ENCODE measurements at regions not wholly inside any gene's neighbourhood (a gene's known extent, or its start where the extent isn't known, plus 50 kb on each side); places are given as distances from the start of the nearest gene placed in this dataset.

DNA sequence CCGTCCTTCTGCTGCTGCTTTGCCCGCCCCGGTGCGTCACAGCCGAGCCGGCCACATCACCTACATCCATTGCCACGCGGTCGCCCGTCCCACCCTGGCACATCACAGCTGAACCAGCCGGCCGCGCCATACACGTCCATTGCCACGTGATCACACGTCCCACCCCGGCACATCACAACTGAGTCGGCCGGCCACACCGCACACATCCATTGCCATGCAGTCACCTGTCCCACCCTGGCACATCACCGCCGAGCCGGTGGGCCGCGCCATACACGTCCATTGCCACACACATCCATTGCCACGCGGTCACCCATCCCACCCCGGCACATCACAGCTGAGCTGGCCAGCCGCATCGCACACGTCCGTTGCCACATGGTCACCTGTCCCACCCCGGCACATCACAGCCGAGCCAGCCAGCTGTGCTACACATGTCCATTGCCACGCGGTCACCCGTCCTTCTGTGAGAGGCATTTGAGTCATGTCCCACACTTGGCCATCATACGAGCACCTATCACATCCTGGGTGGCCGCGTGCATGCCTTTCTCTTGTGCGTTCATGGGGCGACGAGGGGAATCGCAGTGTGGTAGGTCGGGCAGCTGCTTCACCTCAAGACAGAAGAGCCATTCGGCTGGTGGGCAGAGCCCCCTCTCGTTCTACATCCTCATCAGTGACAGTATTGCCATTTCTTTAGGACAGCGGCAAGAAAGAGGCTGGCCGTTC lies 58.6 kb downstream of the JAKMIP3 start (continued):
- TF ChIP-seq KLF10 (tag by site-specific recombination; IDR thresholded peaks at IDR 0.05) = no peak
- no peak for TF ChIP-seq ZNF433 (tag by site-specific recombination; IDR thresholded peaks at IDR 0.05; ENCODE audit: low read depth)
- TF ChIP-seq ZBTB48 (tag by site-specific recombination; IDR thresholded peaks at IDR 0.05) = no peak

- ChIA-PET CTCF (interaction anchor here (0.6 to 0.8 kb wide), 3 partner anchors 13 to 278 kb away, joined by 3 to 4 read pairs (median 3); no protein-coding TSS in a partner anchor), POLR2A (interaction anchor here (0.6 kb wide), 1 partner anchor 219 kb away, joined by 4 read pairs; no protein-coding TSS in a partner anchor)
- Histone ChIP-seq H3K9me3 (ENCODE audit: control insufficient read depth, insufficient read depth, low read depth, low read length) (no peaks in the 10 kb centered on the region), H3K4me1 (ENCODE audit: control insufficient read depth, insufficient read depth, low read length) (no peaks in the 10 kb centered on the region), H3K4me3 (ENCODE audit: low read depth, low read length) (no peak overlapping the region), H3K36me3 (ENCODE audit: control insufficient read depth in 2 of 2, insufficient read depth in 1 of 2, low read length in 2 of 2) (no peaks in the 10 kb centered on the region), H3K27ac (ENCODE audit: extremely low read depth, low read depth, low read length) (no peak overlapping the region)
- TF ChIP-seq ZNF521 (tag by site-specific recombination; IDR thresholded peaks at IDR 0.05) = no peak
- TF ChIP-seq ZNF350 (tag by site-specific recombination; IDR thresholded peaks at IDR 0.05) = no peak
- no peak for TF ChIP-seq ZNF114 (tag by site-specific recombination; IDR thresholded peaks at IDR 0.05)
- TF ChIP-seq ZNF843 (tag by site-specific recombination; IDR thresholded peaks at IDR 0.05) = no peak
- TF ChIP-seq ZNF585B (tag by site-specific recombination; IDR thresholded peaks at IDR 0.05) = no peak
- no peak for TF ChIP-seq ZNF600 (tag by site-specific recombination; IDR thresholded peaks at IDR 0.05)
- no peak for TF ChIP-seq ZNF155 (tag by site-specific recombination; IDR thresholded peaks at IDR 0.05)
These were observed 57.3 kb upstream of the DPYSL4 start for GRCh38 chr10:132129431-132129830.

- H3K4me1 ChIP-seq (ENCODE audit: control insufficient read depth, insufficient read depth, low read length) = no peaks in the 10 kb centered on the region
- no peaks in the 10 kb centered on the region for H3K9me3 ChIP-seq (ENCODE audit: control insufficient read depth, insufficient read depth, low read depth, low read length)
- H3K27ac ChIP-seq (ENCODE audit: extremely low read depth, low read depth, low read length) = no peak overlapping the region
- no peak overlapping the region for H3K4me3 ChIP-seq (ENCODE audit: low read depth, low read length)
- ChIA-PET CTCF (interaction anchor here (0.7 to 1.1 kb wide), 5 partner anchors 11 to 245 kb away, joined by 3 to 5 read pairs (median 3); no protein-coding TSS in a partner anchor), POLR2A (interaction anchor here (0.7 kb wide), 1 partner anchor 371 kb away, joined by 4 read pairs; no protein-coding TSS in a partner anchor)
- H3K36me3 ChIP-seq (ENCODE audit: control insufficient read depth in 2 of 2, insufficient read depth in 1 of 2, low read length in 2 of 2) = no peaks in the 10 kb centered on the region
- TF ChIP-seq TCF7L2 (IDR thresholded peaks at IDR 0.05; ENCODE audit: borderline replicate concordance, low read depth, low read length) (no peak), ZNF239 (tag by site-specific recombination; IDR thresholded peaks at IDR 0.05) (no peak), REST (tag by site-specific recombination; IDR thresholded peaks at IDR 0.05) (no peak), ZNF175 (tag by site-specific recombination; IDR thresholded peaks at IDR 0.05) (no peak), HOXD13 (CRISPR knock-in tag; IDR thresholded peaks at IDR 0.05; ENCODE audit: borderline replicate concordance) (no peak), ZNF416 (tag by site-specific recombination; IDR thresholded peaks at IDR 0.05) (no peak), HOXA7 (CRISPR knock-in tag; IDR thresholded peaks at IDR 0.05; ENCODE audit: borderline replicate concordance) (no peak), ZNF76 (tag by site-specific recombination; IDR thresholded peaks at IDR 0.05; ENCODE audit: borderline replicate concordance, low read depth) (no peak), YY1 (tag by site-specific recombination; IDR thresholded peaks at IDR 0.05) (no peak), ZNF561 (tag by site-specific recombination; IDR thresholded peaks at IDR 0.05; ENCODE audit: borderline replicate concordance) (no peak), ZNF350 (tag by site-specific recombination; IDR thresholded peaks at IDR 0.05) (no peak), ATF2 (tag by site-specific recombination; IDR thresholded peaks at IDR 0.05; ENCODE audit: low read depth) (no peak), SETDB1 (IDR thresholded peaks at IDR 0.05; ENCODE audit: insufficient read length, low read length) (no peak)
- TF ChIP-seq, protein P1, sequence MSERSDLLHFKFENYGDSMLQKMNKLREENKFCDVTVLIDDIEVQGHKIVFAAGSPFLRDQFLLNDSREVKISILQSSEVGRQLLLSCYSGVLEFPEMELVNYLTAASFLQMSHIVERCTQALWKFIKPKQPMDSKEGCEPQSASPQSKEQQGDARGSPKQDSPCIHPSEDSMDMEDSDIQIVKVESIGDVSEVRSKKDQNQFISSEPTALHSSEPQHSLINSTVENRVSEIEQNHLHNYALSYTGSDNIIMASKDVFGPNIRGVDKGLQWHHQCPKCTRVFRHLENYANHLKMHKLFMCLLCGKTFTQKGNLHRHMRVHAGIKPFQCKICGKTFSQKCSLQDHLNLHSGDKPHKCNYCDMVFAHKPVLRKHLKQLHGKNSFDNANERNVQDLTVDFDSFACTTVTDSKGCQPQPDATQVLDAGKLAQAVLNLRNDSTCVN (tag by site-specific recombination; optimal IDR thresholded peaks at IDR 0.05) = no peak
These were observed 56.2 kb upstream of the DPYSL4 start for GRCh38 chr10:132130286-132131265.

Data from HEK293 (cell line).